OCI-LY3 (cell line): ENCODE measurements at regions not wholly inside any gene's neighbourhood (a gene's known extent, or its start where the extent isn't known, plus 50 kb on each side); places are given as distances from the start of the nearest gene placed in this dataset.

Source experiments
- H2AFZ ChIP-seq: fragments of 200-600, 300-600 bp; shearing (Covaris generic); 2 replicates; pipeline ENCODE4 v1.6.0; 2014; ENCODE audit warnings: antibody characterized with exemption, low read depth, low read length
- H3K27ac ChIP-seq: fragments of 200-600, 300-600 bp; sonication (generic); 2 replicates; pipeline ENCODE4 v1.5.1; 2014; ENCODE audit warnings: mild to moderate bottlenecking, low read length, moderate library complexity, mixed read lengths
- H3K27me3 ChIP-seq: fragments of 200-600, 300-600 bp; sonication (generic); 2 replicates; pipeline ENCODE4 v1.6.1; 2014; ENCODE audit warnings: low read depth, low read length, mixed read lengths
- H3K36me3 ChIP-seq: fragments of 200-600, 300-600 bp; sonication (generic); replicated peaks from 2 replicates; pipeline ENCODE3; 2014; ENCODE audit warnings: low read depth, low read length, mixed read lengths
- H3K4me1 ChIP-seq: fragments of 300-600, 200-600 bp; sonication (generic); 2 replicates; pipeline ENCODE4 v1.6.1; 2014; ENCODE audit warnings: low read length, mixed read lengths
- H3K4me2 ChIP-seq: fragments of 200-600, 300-600 bp; sonication (generic); 2 replicates; pipeline ENCODE4 v1.6.1; 2014; ENCODE audit warnings: low read length, mixed read lengths
- H3K4me3 ChIP-seq: fragments of 300-600, 200-600 bp; sonication (generic); 2 replicates; pipeline ENCODE4 v1.5.1; 2014; ENCODE audit warnings: antibody characterized with exemption, mild to moderate bottlenecking, low read length, moderate library complexity
- H3K79me2 ChIP-seq: fragments of 300-600, 200-600 bp; shearing (Covaris generic); 2 replicates; pipeline ENCODE4 v1.6.1; 2014; ENCODE audit warnings: mild to moderate bottlenecking, low read length, mixed read lengths
- H3K9ac ChIP-seq: fragments of 300-600, 200-600 bp; shearing (Covaris generic); 2 replicates; pipeline ENCODE4 v1.6.0; 2014; ENCODE audit warnings: mild to moderate bottlenecking, low read length, moderate library complexity
- H3K9me3 ChIP-seq: fragments of 200-600, 300-600 bp; shearing (Covaris generic); 2 replicates; pipeline ENCODE4 v1.6.1; 2014; ENCODE audit warnings: low read length, mixed read lengths; ENCODE audit not compliant: insufficient read depth
- H4K20me1 ChIP-seq: fragments of 200-600, 300-600 bp; sonication (generic); 2 replicates; pipeline ENCODE4 v1.6.1; 2016; ENCODE audit warnings: low read length, mixed read lengths; ENCODE audit not compliant: insufficient read depth
- EZH2phosphoT487 ChIP-seq: fragments of 200-600 bp; shearing (Covaris generic); IDR thresholded peaks from 2 replicates; pipeline ENCODE4 v1.6.1; 2018; ENCODE audit warnings: antibody characterized with exemption, mixed run types, low read depth
- TF ChIP-seq, protein P1 (sequence below): fragments of 200-600, 300-600 bp; sonication (generic); IDR thresholded peaks from 2 replicates; pipeline ENCODE4 v1.5.1; 2014; ENCODE audit warnings: antibody characterized with exemption, low read length, low read depth

GRCh38 chr2:57622009-57622408 lies 424.6 kb upstream of the VRK2 start:
- H3K4me1 ChIP-seq: no peaks in the 10 kb centered on the region
- no peak overlapping the region for H3K9ac ChIP-seq
- no peaks in the 10 kb centered on the region for H3K9me3 ChIP-seq
- no peak overlapping the region for H3K4me2 ChIP-seq
- H3K79me2 ChIP-seq: no peaks in the 10 kb centered on the region
- TF ChIP-seq EZH2phosphoT487: no peak
- TF ChIP-seq, protein P1, sequence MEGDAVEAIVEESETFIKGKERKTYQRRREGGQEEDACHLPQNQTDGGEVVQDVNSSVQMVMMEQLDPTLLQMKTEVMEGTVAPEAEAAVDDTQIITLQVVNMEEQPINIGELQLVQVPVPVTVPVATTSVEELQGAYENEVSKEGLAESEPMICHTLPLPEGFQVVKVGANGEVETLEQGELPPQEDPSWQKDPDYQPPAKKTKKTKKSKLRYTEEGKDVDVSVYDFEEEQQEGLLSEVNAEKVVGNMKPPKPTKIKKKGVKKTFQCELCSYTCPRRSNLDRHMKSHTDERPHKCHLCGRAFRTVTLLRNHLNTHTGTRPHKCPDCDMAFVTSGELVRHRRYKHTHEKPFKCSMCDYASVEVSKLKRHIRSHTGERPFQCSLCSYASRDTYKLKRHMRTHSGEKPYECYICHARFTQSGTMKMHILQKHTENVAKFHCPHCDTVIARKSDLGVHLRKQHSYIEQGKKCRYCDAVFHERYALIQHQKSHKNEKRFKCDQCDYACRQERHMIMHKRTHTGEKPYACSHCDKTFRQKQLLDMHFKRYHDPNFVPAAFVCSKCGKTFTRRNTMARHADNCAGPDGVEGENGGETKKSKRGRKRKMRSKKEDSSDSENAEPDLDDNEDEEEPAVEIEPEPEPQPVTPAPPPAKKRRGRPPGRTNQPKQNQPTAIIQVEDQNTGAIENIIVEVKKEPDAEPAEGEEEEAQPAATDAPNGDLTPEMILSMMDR: no peak
- no peaks in the 10 kb centered on the region for H3K36me3 ChIP-seq
- no peaks in the 10 kb centered on the region for H4K20me1 ChIP-seq
- no peak overlapping the region for H3K4me3 ChIP-seq
- no peak overlapping the region for H2AFZ ChIP-seq
- H3K27ac ChIP-seq: no peak overlapping the region
- no peaks in the 10 kb centered on the region for H3K27me3 ChIP-seq

GRCh38 chr2:57656198-57656597 lies 390.4 kb upstream of the VRK2 start:
- Histone ChIP-seq H3K4me2 (no peak overlapping the region), H3K27ac (no peak overlapping the region), H3K4me1 (no peaks in the 10 kb centered on the region), H2AFZ (no peak overlapping the region), H3K9me3 (no peaks in the 10 kb centered on the region), H3K79me2 (no peaks in the 10 kb centered on the region), H3K27me3 (no peaks in the 10 kb centered on the region), H4K20me1 (no peaks in the 10 kb centered on the region), H3K36me3 (no peaks in the 10 kb centered on the region), H3K9ac (no peak overlapping the region), H3K4me3 (no peak overlapping the region)
- TF ChIP-seq, protein P1: no peak
- no peak for TF ChIP-seq EZH2phosphoT487

DNA sequence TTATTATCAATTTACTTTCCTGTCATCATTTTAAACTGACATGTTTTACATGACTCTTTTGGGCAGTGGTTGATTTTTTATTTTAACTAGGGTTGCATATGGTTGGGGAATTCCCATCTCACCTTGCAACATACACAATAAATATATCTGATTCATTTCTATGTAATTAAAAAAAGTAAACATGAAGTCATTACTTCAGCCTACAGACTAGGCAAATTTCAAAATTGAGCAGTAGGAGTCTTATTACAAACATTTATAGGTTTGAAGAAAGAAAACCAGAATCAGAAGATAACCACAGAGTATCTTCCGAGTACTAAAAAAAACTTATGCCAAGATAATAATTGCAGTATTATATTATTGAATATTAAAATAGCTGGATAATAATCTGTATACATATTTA lies 377.0 kb upstream of the VRK2 start:
- Histone ChIP-seq H3K27me3 (no peaks in the 10 kb centered on the region), H3K4me3 (no peak overlapping the region), H3K4me1 (no peaks in the 10 kb centered on the region), H3K9me3 (no peaks in the 10 kb centered on the region), H3K4me2 (no peak overlapping the region), H3K79me2 (no peaks in the 10 kb centered on the region), H2AFZ (no peak overlapping the region), H4K20me1 (no peaks in the 10 kb centered on the region), H3K9ac (no peak overlapping the region), H3K36me3 (no peaks in the 10 kb centered on the region), H3K27ac (no peak overlapping the region)
- TF ChIP-seq, protein P1: no peak
- no peak for TF ChIP-seq EZH2phosphoT487

DNA sequence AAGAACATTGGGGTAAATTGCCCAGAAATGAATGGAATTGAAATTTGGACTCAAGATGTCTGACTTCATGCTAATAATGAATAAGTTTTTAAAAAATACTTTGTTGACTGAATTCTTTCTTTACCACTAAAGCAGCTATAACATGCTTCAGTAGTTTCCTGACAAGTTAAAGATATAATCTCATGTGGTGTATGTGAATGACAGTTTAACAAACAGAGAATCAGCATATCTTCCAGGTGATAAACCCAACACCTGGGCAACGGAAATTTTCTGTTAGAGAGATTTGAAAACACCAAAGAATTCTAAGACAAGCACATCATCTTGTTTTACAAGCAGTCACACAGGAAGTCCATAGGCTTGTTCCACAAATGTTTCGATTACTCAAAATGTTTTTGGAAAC lies 372.6 kb upstream of the VRK2 start:
- H3K9me3 ChIP-seq: no peaks in the 10 kb centered on the region
- no peak overlapping the region for H3K4me2 ChIP-seq
- H3K4me1 ChIP-seq: no peaks in the 10 kb centered on the region
- TF ChIP-seq, protein P1: no peak
- no peak for TF ChIP-seq EZH2phosphoT487
- no peaks in the 10 kb centered on the region for H3K27me3 ChIP-seq
- H3K79me2 ChIP-seq: no peaks in the 10 kb centered on the region
- H3K9ac ChIP-seq: no peak overlapping the region
- no peak overlapping the region for H3K27ac ChIP-seq
- no peaks in the 10 kb centered on the region for H4K20me1 ChIP-seq
- H3K4me3 ChIP-seq: no peak overlapping the region
- H3K36me3 ChIP-seq: no peaks in the 10 kb centered on the region
- no peak overlapping the region for H2AFZ ChIP-seq
